ENCODE measurements at regions not wholly inside any gene's neighbourhood (a gene's known extent, or its start where the extent isn't known, plus 50 kb on each side); places are given as distances from the start of the nearest gene placed in this dataset.

GRCh38 chr17:71085238-71086033 is 916.1 kb downstream of the KCNJ2 start:
- TF ChIP-seq CTCF (IDR thresholded peaks at IDR 0.05; ENCODE audit: insufficient read depth, low read length, poor library complexity, severe bottlenecking) = no peak
- no peak for TF ChIP-seq EZH2phosphoT487 (conservative IDR thresholded peaks at IDR 0.05; ENCODE audit: low read length)
- H3K9ac ChIP-seq (ENCODE audit: low read length) = no peak overlapping the region
- no peaks in the 10 kb centered on the region for H3F3A ChIP-seq (ENCODE audit: insufficient read depth)
- no peak overlapping the region for H3K27ac ChIP-seq (ENCODE audit: low read depth, low read length)
- no peaks in the 10 kb centered on the region for H3K79me2 ChIP-seq (ENCODE audit: insufficient read depth, low read length)
- no peaks in the 10 kb centered on the region for H3K36me3 ChIP-seq (ENCODE audit: low read length)
- no peaks in the 10 kb centered on the region for H3K9me2 ChIP-seq (replicated peaks; ENCODE audit: insufficient read depth, low read length)
- no peaks in the 10 kb centered on the region for H3K9me3 ChIP-seq (ENCODE audit: insufficient read depth, low read length)
- no peaks in the 10 kb centered on the region for H4K20me1 ChIP-seq (ENCODE audit: low read depth, low read length)
- H3K27me3 ChIP-seq (ENCODE audit: low read length) = no peaks in the 10 kb centered on the region
- no peak overlapping the region for H3K4me3 ChIP-seq (ENCODE audit: insufficient read depth, low read length, poor library complexity, severe bottlenecking)
- H3K4me2 ChIP-seq (ENCODE audit: low read depth, low read length, poor library complexity, severe bottlenecking) = no peak overlapping the region
- no peak overlapping the region for H2AFZ ChIP-seq (ENCODE audit: low read depth, low read length, severe bottlenecking)

- no peaks in the 10 kb centered on the region for H4K20me1 ChIP-seq (ENCODE audit: low read depth, low read length)
These were observed 920.1 kb downstream of the KCNJ2 start for GRCh38 chr17:71089431-71089830.

GRCh38 chr17:71098071-71098470 is 928.7 kb downstream of the KCNJ2 start:
- no peak overlapping the region for H3K4me3 ChIP-seq (ENCODE audit: insufficient read depth, low read length, poor library complexity, severe bottlenecking)
- no peak overlapping the region for H2AFZ ChIP-seq (ENCODE audit: low read depth, low read length, severe bottlenecking)
- H3K4me2 ChIP-seq (ENCODE audit: low read depth, low read length, poor library complexity, severe bottlenecking) = no peak overlapping the region
- TF ChIP-seq EZH2phosphoT487 (conservative IDR thresholded peaks at IDR 0.05; ENCODE audit: low read length) (no peak), CTCF (IDR thresholded peaks at IDR 0.05; ENCODE audit: insufficient read depth, low read length, poor library complexity, severe bottlenecking) (no peak)
- H3K9me3 ChIP-seq (ENCODE audit: insufficient read depth, low read length) = no peaks in the 10 kb centered on the region
- H3K9ac ChIP-seq (ENCODE audit: low read length) = no peak overlapping the region
- H4K20me1 ChIP-seq (ENCODE audit: low read depth, low read length) = no peaks in the 10 kb centered on the region
- H3F3A ChIP-seq (ENCODE audit: insufficient read depth) = no peaks in the 10 kb centered on the region
- H3K9me2 ChIP-seq (replicated peaks; ENCODE audit: insufficient read depth, low read length) = no peaks in the 10 kb centered on the region
- H3K27ac ChIP-seq (ENCODE audit: low read depth, low read length) = no peak overlapping the region
- no peaks in the 10 kb centered on the region for H3K36me3 ChIP-seq (ENCODE audit: low read length)
- H3K79me2 ChIP-seq (ENCODE audit: insufficient read depth, low read length) = no peaks in the 10 kb centered on the region
- H3K27me3 ChIP-seq (ENCODE audit: low read length) = no peaks in the 10 kb centered on the region

More at GRCh38 chr17:71089431-71089830, 920.1 kb downstream of the KCNJ2 start:
- Histone ChIP-seq H3K27ac (ENCODE audit: low read depth, low read length) (no peak overlapping the region), H2AFZ (ENCODE audit: low read depth, low read length, severe bottlenecking) (no peak overlapping the region), H3F3A (ENCODE audit: insufficient read depth) (no peaks in the 10 kb centered on the region), H3K9me3 (ENCODE audit: insufficient read depth, low read length) (no peaks in the 10 kb centered on the region), H3K4me2 (ENCODE audit: low read depth, low read length, poor library complexity, severe bottlenecking) (no peak overlapping the region), H3K27me3 (ENCODE audit: low read length) (no peaks in the 10 kb centered on the region), H3K4me3 (ENCODE audit: insufficient read depth, low read length, poor library complexity, severe bottlenecking) (no peak overlapping the region), H3K79me2 (ENCODE audit: insufficient read depth, low read length) (no peaks in the 10 kb centered on the region), H3K9ac (ENCODE audit: low read length) (no peak overlapping the region), H3K9me2 (replicated peaks; ENCODE audit: insufficient read depth, low read length) (no peaks in the 10 kb centered on the region), H3K36me3 (ENCODE audit: low read length) (no peaks in the 10 kb centered on the region)
- TF ChIP-seq EZH2phosphoT487 (conservative IDR thresholded peaks at IDR 0.05; ENCODE audit: low read length) (no peak), CTCF (IDR thresholded peaks at IDR 0.05; ENCODE audit: insufficient read depth, low read length, poor library complexity, severe bottlenecking) (no peak)
